IPS-18a (cell line): ENCODE measurements at regions not wholly inside any gene's neighbourhood (a gene's known extent, or its start where the extent isn't known, plus 50 kb on each side); places are given as distances from the start of the nearest gene placed in this dataset.
"Not testable (repeated sequence)": the region's sequence is repeated elsewhere in the genome, so short reads cannot be mapped to it uniquely, and the experiment has no call there.

Experiments
- H3K27ac ChIP-seq: one replicate; pipeline ENCODE4 v1.5.1; 2013; ENCODE audit warnings: low read length
- H3K27me3 ChIP-seq: one replicate; pipeline ENCODE4 v1.6.1; 2013; ENCODE audit warnings: mild to moderate bottlenecking, low read length; ENCODE audit not compliant: control insufficient read depth, insufficient read depth
- H3K36me3 ChIP-seq: one replicate; pipeline ENCODE4 v1.6.1; 2013; ENCODE audit warnings: low read depth, low read length; ENCODE audit not compliant: control insufficient read depth
- H3K4me1 ChIP-seq: one replicate; pipeline ENCODE4 v1.6.1; 2013; ENCODE audit warnings: low read depth, low read length; ENCODE audit not compliant: control insufficient read depth
- H3K4me3 ChIP-seq: one replicate; pipeline ENCODE4 v1.5.1; 2013; ENCODE audit warnings: low read length
- H3K9ac ChIP-seq: one replicate; pipeline ENCODE4 v1.6.1; 2013; ENCODE audit warnings: mild to moderate bottlenecking, low read length, moderate library complexity
- H3K9me3 ChIP-seq: one replicate; pipeline ENCODE4 v1.6.1; 2013; ENCODE audit warnings: low read depth, low read length; ENCODE audit not compliant: control insufficient read depth

- H3K9ac ChIP-seq, H3K4me3 ChIP-seq, H3K4me1 ChIP-seq, H3K36me3 ChIP-seq, H3K27me3 ChIP-seq, H3K27ac ChIP-seq, H3K9me3 ChIP-seq: not testable (repeated sequence)
Observed at GRCh38 chr4:100900945-100901344, 383.1 kb upstream of the EMCN start.

GRCh38 chr4:100900134-100900533 lies 382.3 kb upstream of the EMCN start:
- Histone ChIP-seq H3K4me1 (no peaks in the 10 kb centered on the region), H3K27ac (no peak overlapping the region), H3K27me3 (no peaks in the 10 kb centered on the region), H3K9me3 (no peaks in the 10 kb centered on the region), H3K4me3 (no peak overlapping the region), H3K36me3 (no peaks in the 10 kb centered on the region), H3K9ac (no peak overlapping the region)

DNA sequence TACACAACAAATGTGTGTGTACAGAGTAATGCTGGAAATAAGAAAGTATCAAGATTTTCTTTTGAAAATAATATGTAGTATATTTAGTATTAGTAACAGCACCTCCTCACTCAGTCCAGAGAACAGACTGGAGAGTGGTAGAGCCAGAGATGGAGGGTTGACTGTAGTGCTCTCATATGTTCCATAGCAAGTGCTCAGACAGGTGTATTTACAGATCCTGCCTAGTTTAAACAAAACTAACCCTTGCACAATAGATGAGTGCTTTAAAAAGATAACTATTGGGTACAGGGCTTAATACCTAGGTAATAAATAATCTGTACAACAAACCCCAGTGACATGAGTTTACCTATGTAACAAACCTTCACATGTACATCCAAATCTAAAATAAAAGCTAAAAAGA lies 381.0 kb upstream of the EMCN start:
- H3K4me1 ChIP-seq, result no peaks in the 10 kb centered on the region

DNA sequence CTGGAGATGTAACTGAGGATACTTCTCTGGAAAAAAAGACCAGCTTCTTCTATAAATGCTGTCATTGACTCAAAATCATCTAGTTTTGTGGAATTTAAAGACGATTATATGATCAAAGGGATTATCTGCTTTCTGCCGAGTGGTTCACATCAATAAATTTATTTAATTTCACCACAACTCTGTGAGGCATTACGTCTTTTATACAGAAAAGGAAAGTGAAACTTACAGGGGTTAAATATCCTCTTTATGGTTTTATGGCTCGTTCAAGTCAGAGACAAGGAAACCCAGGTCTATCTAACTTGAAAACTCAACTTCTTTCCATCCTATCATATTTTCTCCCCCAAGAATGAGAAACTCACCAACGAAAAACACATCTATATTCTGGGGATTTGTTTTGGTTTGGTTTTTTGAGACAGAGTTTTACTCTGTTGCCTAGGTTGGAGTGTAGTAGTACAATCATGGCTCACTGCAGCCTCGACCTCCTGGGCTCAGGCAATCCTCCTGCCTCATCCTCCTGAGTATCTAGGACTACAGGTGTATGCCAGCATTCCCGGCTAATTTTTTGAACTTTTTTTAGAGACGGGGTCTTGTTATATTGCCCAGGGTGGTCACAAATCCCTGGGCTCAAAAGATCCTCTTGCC lies 377.9 kb upstream of the EMCN start:
- no peaks in the 10 kb centered on the region for H3K9me3 ChIP-seq
- no peak overlapping the region for H3K4me3 ChIP-seq
- no peak overlapping the region for H3K27ac ChIP-seq
- no peaks in the 10 kb centered on the region for H3K4me1 ChIP-seq
- H3K9ac ChIP-seq, result no peak overlapping the region
- no peaks in the 10 kb centered on the region for H3K36me3 ChIP-seq
- H3K27me3 ChIP-seq, result no peaks in the 10 kb centered on the region

More for the DNA sequence above, 381.0 kb upstream of the EMCN start:
- no peak overlapping the region for H3K4me3 ChIP-seq
- H3K9me3 ChIP-seq, result no peaks in the 10 kb centered on the region
- H3K9ac ChIP-seq, result no peak overlapping the region
- H3K27ac ChIP-seq, result no peak overlapping the region
- no peaks in the 10 kb centered on the region for H3K36me3 ChIP-seq
- H3K27me3 ChIP-seq, result no peaks in the 10 kb centered on the region

DNA sequence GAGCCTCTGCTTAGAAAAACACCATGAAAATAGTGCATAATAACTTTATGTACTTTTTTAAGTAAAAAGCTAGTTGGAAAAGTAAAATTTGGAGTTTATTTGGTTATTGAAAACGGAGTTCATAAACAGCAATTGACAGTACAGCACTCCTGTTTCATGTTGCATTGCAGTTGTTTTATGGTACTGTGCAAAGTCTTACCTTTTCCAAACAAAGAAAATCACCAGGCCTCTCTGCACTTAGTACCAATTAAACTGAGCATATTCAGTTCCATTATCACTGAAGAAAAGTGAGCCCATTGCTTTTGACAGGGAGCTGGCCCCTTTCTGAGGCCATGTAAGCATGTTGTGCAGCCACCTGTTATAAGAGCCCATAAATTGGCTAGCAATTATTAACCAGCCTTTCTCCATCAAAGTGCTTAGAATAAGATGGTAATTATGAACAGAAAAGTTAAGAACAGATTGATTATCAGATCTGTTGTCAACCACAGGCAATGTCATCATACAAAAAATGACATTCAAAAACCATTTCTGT lies 376.6 kb upstream of the EMCN start:
- H3K4me1 ChIP-seq, result no peaks in the 10 kb centered on the region
- H3K4me3 ChIP-seq, result no peak overlapping the region
- H3K9ac ChIP-seq, result no peak overlapping the region
- H3K27me3 ChIP-seq, result no peaks in the 10 kb centered on the region
- H3K9me3 ChIP-seq, result no peaks in the 10 kb centered on the region
- no peaks in the 10 kb centered on the region for H3K36me3 ChIP-seq
- no peak overlapping the region for H3K27ac ChIP-seq

GRCh38 chr4:100891808-100892207 lies 374.0 kb upstream of the EMCN start:
- H3K9me3 ChIP-seq, result no peaks in the 10 kb centered on the region
- H3K9ac ChIP-seq, result no peak overlapping the region
- no peaks in the 10 kb centered on the region for H3K36me3 ChIP-seq
- no peaks in the 10 kb centered on the region for H3K27me3 ChIP-seq
- no peak overlapping the region for H3K4me3 ChIP-seq
- peaks cover 13% of the 10 kb centered on the region for H3K4me1 ChIP-seq
- no peak overlapping the region for H3K27ac ChIP-seq

DNA sequence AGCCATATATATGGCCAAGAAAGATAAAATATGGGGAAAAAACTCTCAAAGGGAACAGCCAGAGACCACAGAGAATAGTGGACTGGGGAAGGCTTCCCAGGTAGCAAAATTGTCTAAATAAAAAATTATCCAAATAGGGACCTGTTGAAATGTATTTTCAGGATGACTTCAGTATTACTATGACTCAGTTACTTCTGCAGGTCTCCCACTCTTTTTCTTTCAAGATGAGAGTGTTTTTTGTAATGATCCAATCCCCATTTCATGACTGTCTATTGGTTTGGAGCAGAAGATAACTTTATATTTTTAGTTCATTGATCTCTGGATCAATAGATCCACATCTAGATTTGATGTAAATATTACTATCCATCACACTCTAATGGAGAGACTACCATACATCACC lies 372.1 kb upstream of the EMCN start:
- Histone ChIP-seq H3K4me3 (no peak overlapping the region), H3K4me1 (peaks cover 13% of the 10 kb centered on the region), H3K36me3 (no peaks in the 10 kb centered on the region), H3K27ac (no peak overlapping the region), H3K9me3 (peaks cover 5% of the 10 kb centered on the region), H3K9ac (no peak overlapping the region), H3K27me3 (no peaks in the 10 kb centered on the region)

- Histone ChIP-seq H3K9ac (no peak overlapping the region), H3K9me3 (peaks cover 5% of the 10 kb centered on the region), H3K4me3 (no peak overlapping the region), H3K27me3 (no peaks in the 10 kb centered on the region), H3K36me3 (no peaks in the 10 kb centered on the region), H3K4me1 (peaks cover 13% of the 10 kb centered on the region), H3K27ac (no peak overlapping the region)
Observed at GRCh38 chr4:100889401-100889800, 371.6 kb upstream of the EMCN start.

DNA sequence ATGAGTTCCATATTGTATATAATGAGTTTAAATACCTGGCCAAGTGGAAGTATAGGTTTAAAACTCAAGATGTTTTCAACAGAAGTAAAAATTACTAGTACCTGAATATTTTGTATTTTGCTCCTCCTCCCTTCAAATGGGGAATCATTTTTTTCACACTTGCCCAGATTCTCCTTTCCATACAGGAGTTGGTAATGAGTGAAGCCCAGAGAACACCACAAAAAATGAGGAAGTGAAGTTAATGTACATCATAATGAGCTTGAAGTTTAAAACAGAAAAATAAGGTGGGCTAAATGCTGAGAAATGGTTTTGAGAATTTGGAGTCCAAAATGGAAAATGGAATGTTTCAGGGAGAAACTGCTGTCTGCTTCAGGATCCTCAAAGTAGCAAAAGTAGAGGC lies 364.8 kb upstream of the EMCN start:
- peaks cover 5% of the 10 kb centered on the region for H3K9me3 ChIP-seq
- H3K36me3 ChIP-seq, result no peaks in the 10 kb centered on the region
- peaks cover 3% of the 10 kb centered on the region for H3K4me1 ChIP-seq
- no peak overlapping the region for H3K9ac ChIP-seq
- H3K27ac ChIP-seq, result no peak overlapping the region
- no peak overlapping the region for H3K4me3 ChIP-seq
- no peaks in the 10 kb centered on the region for H3K27me3 ChIP-seq

DNA sequence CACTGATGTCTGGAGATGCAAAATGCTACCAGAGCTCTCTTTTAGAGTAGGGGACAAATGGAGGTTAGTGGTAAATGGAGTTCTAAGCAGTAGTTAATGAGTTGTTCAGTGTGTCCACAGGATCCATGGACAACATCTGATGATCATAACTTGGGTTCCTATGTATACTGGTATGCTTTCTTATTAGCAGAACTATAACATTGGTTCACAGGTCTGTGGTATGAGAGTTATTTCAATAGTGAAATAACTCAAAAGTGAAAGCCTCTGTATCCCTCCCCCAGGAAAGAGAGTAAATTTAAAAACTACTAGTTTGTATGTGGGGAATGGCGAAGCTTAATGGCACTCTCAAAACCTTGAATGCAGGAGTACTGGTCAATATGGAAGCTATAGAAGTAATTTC lies 363.5 kb upstream of the EMCN start:
- H3K36me3 ChIP-seq, result no peaks in the 10 kb centered on the region
- H3K27ac ChIP-seq, result no peak overlapping the region
- H3K9ac ChIP-seq, result no peak overlapping the region
- H3K4me3 ChIP-seq, result no peak overlapping the region
- no peaks in the 10 kb centered on the region for H3K27me3 ChIP-seq
- peaks cover 5% of the 10 kb centered on the region for H3K9me3 ChIP-seq
- H3K4me1 ChIP-seq, result no peaks in the 10 kb centered on the region

GRCh38 chr4:100880011-100880410 lies 362.2 kb upstream of the EMCN start:
- Histone ChIP-seq H3K9me3 (peaks cover 1% of the 10 kb centered on the region), H3K4me1 (no peaks in the 10 kb centered on the region), H3K9ac (no peak overlapping the region), H3K4me3 (no peak overlapping the region), H3K27ac (no peak overlapping the region), H3K36me3 (no peaks in the 10 kb centered on the region), H3K27me3 (no peaks in the 10 kb centered on the region)

DNA sequence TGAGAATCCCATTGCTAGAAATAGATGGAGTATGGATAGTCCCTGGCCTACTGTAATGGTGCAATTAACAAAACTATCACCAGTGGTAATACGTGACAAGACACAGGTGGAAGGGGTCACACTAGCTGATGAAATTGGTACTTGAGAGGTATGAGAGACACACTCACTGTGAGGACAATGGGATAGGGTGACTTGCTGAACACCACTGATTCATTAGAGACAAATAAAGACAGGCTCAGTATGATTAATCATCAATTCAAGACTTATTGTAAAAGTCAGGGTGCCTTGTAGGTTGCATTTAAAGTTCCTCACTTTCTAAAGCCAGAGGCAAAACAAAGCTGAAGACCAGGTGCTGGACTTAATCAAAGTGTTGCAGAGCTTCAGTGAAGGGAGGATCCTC lies 361.6 kb upstream of the EMCN start:
- no peaks in the 10 kb centered on the region for H3K9me3 ChIP-seq
- H3K27ac ChIP-seq, result no peak overlapping the region
- H3K9ac ChIP-seq, result no peak overlapping the region
- no peaks in the 10 kb centered on the region for H3K4me1 ChIP-seq
- no peaks in the 10 kb centered on the region for H3K27me3 ChIP-seq
- no peaks in the 10 kb centered on the region for H3K36me3 ChIP-seq
- no peak overlapping the region for H3K4me3 ChIP-seq
